ENCODE measurements at regions not wholly inside any gene's neighbourhood (a gene's known extent, or its start where the extent isn't known, plus 50 kb on each side); places are given as distances from the start of the nearest gene placed in this dataset.

DNA sequence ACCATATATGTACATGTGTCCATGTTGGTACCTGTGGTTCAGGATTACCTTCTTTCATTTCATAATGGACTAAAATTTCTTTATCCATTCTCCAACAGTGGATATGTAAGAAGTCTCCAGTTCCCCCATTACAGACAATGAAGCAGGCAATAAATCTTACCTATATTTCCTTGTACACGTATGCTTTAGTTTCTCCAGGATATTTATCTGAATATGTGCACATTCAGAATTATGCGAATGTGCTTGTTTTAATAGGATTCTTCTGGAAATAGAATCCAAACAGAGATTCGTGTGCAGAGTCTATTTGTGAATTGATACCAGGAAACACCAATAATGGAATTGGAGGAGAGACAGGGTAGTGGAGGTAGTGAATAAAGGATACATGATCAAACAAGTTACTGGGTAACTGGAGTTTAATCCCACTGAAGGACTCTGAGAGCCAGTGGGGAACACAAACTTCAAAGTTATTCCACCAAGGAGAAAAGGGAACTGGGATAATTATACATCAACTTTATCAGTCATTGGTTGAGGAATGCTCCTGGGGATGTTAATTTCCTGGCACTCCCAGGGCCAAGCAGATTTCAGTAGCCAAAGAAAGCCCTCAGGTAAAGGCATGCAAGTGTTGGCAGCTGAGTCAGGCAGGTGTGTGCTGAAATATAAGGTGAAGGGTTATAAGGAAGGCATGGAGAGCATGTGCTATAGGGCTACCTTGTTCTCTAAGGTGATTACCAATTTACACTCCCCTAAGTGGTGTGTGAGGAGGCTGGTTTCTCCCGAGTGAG is 374.9 kb upstream of the PBX1 start:
- DNase-seq = no peak

DNA sequence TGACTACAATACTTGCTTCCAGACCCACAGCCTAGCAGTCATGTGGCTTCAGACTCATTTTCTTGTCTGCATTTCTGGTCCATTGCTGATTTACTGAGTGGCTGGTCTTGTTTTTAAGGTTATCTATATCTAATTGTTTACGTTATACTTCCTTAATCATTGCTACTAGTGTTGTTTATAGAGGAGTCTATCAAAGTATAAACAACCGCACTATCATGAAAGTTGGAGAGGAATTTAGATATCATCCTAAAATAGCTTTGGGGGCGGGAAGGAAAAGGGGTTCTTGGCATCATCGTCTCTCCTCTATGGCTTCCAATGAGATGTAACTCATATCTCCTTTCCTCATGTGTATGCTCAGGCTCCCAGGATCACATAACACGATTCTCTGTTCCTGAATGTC is 372.1 kb upstream of the PBX1 start:
- no peak for DNase-seq

DNA sequence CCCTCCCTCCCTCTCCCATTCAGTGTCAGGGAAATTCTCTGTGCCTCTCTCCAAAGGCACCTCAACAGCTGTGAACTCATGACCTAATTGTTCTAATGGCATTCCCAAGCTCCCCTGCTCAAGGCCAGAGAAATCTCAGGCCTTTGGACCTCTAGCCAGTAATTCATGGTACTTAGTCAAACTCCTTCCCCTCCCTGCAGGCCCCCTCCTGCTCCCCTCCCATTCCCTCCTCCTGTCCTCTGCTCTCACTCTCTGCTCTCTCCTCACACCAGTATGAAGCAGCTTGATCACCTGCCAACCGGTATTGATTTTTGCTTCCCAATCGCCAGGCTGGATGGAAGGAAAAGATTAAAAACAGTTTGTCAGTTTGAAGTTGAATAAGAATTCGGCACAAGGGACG is 370.5 kb upstream of the PBX1 start:
- peak; percentile 72 for DNase-seq

DNA sequence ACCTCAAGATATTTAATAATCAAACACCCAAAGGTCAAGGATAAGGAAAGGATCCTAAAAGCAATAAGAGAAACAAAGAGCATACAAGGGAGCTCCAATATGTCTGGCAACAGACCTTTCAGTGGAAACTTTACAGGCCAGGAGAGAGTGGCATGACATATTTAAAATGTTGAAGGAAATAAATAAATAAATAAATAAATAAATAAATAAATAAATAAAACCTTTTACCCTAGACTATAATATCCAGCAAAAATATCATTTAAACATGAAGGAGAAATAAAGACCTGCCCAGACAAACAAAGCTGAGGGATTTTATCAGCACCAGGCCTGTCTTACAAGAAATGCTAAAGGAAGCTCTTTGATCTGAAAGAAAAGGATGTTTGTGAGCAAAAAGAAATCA is 367.8 kb upstream of the PBX1 start:
- DNase-seq = no peak

DNA sequence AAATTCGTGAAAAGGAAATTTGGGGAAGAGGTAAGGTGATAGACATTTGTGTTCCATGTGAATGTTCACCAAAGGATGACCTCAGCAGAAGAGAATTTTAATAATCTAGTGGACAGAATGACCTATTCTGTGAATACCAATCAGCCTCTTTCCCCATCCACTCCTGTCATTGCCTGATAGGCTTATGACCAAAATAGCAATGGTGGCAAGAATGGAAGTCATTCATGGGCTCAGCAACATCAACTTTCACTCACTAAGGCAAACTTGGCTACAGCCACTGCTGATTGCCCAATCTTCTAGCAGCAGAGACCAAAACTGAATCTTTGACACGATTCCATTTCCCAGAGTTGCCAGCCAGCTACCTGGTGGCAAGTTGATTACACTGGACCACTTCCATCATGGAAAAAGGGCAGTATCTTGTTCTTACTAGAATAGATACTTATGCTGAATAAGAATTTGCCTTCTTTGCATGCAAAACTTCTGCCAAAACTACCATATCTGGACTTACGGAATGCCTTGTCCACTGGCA is 348.7 kb upstream of the PBX1 start:
- DNase-seq = no peak

DNA sequence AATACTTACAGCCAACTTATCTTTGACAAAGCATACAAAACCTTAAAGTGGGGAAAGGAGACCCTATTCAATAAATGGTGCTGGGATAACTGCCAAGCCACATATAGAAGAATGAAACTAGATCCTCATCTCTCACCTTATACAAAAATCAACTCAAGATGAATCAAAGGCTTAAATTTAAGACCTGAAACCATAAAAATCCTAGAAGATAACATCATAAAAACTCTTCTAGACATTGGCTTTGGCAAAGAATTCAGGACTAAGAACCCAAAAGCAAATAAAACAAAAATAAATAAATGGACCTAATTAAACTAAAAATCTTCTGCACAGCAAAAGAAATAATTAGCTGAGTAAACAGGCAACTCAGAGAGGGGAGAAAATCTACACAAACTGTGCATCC is 335.6 kb upstream of the PBX1 start:
- peak; percentile 51 for DNase-seq

DNA sequence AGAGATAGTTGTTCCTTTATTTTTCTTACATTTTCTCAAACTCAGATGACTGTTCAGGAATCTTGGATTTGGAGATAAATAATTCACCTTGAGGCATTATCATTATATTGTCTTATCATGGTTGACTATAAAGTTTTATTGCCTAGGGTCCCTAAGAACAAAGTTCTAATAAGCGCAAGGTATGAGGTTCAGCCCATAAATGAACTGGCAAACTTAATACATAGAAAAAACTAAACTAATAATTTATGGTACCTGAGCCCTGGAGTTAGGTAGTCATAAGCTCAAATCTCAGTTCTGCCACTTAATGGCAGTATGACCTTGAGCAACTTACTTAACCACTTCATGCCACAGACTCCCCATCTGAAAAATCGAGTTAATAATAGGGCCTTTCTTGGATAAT is 334.0 kb upstream of the PBX1 start:
- DNase-seq = no peak

DNA sequence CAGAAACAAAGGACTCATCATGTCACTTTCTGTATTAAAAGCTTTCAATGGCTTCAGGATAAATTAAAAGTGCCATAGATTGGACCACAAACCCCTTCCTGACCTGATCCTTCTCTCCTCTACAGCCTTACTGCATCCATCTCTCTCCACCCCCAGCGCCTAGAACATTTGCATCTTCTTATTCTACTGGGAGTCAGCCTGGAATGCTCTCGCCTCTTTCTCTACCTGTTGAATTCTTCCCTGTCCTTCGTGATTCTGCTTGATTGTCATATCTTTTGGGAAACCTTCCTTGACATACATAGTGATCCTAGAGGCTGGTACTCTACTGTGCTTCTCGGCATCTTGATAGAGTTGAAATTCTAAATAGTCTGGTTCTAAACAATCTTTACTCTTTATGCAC is 332.0 kb upstream of the PBX1 start:
- no peak for DNase-seq

DNA sequence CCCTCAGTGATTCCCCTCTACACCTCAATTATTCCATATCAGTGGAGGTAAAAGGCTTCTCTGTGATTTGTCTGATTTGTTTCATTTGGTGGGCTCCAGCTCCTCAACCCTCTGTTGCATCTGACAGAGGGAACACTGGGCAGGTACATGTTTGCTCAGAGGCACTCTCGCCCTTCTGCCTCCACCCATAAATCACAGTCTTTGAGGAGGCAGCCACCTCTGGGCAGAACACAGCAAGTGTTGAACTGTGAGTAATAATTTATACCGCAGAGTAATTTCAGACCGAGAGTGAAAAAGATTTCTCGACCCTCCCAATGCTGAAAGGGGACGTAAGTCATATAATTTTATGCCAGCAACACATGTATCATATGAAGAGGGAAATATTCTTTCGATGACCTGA is 330.1 kb upstream of the PBX1 start:
- DNase-seq = no peak

DNA sequence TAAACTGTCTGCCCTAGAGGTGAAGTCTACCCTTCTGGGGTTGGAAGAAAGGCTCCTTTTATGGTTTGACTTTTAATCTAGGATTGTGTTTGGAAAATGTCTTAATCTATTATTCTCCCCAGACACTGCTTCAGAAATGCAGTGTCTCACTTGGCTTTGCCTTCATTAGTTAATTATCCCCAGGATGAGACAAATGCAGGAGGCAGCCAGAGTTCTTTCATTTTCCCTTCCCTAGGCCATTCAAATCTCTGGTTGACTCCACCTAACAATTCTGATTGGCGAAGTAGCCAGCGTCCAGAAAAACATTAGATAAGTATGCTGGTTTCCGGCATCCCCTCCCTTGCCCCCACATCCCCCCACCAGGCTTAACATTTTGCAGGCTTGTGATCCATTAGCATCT is 325.8 kb upstream of the PBX1 start:
- DNase-seq = no peak

DNA sequence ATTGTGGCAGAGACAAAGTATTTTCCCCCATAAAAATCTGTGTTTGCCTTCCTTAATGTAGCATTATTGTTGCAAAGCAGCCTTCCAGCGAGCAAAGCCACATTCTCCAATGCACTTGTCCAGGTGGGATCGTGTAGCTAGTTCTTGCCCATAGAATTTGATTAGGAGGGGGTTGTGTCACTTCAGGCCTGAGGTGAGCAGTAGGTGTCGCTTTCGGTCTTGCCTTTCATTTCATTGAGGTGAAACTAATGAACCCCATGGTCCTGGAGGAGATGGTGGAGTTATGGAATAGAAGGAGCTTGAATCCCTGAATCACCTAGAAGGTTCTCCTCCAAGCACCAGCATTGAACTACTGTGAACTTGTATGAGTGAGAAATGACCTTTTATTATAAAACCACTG is 318.9 kb upstream of the PBX1 start:
- no peak for DNase-seq

DNA sequence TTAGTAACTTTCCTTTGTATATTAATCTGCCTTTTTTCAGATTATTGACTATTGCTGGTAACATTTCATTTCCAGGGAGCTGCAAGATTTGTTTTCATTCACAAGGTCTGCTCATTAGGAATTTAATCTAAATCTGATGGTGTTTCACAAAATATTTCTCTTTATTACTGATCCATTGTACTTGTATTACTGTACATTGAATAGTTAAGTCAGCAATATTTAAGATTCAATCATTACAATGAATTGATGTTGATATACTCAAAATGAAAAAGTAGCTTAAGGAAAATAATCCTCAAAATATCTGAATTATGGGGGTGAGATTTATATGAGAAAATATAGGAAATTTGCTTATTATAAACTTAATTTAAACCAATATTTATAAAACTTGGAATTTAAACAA is 308.6 kb upstream of the PBX1 start:
- no peak for DNase-seq

DNA sequence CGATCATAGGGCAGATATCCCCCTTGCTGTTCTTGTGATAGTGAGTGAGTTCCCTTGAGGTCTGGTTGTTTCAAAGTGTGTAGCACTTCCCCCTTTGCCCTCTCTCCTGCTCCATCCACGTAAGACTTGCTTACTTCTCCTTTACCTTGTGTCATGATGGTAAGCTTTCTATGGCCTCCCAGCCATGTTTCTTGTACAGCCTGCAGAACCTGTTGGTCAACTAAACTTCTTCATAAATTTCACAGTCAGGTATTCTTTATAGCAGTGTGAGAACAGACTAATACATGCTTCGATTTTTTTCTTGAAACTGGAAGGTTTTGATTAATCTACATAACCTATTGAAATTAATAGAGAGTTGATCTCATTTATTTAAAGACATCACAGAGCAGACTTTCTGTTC is 302.5 kb upstream of the PBX1 start:
- DNase-seq = no peak

DNA sequence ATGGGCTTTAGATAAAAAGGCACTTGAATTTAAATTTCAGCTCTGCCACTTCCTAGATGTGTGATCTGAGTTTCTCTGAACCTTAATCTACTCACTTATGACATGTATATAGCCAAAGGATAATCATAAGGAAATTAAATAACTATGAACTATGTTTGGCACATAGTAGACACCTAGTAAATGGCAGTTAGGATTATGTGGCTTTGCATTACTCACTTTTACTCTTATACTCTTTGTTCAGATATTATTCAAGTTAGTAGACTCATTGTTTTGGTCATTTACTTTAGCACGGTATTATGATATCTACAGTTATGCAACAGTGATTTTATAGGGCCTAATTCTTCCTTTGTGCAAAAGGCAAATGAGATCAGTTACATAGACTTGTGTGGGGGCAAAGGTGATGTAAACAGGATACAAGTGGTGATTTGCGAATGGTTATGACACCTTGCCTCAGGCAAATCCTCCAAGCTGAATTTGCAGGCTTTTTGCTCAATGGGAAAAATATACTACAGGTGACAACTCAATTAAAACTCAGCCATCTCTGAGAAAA is 297.2 kb upstream of the PBX1 start:
- no peak for DNase-seq

DNA sequence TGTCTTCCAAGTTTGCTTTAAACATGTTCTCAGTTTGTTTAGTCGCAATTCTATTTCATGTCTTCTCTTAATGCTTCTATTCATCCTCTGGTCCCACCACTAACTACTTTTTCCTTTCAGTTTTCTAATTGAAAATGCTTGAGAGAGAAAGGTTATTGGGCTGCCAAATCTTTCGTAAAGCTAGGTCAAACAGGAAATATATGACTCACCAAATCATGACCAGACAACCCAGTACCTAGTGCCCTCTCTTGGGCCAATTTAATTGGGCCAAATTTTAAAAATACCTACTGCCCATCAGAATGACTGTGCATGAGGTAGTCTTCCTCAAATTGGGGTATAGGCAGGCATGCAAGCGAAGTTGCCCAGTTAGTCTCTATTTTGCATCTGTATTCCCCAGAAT is 295.4 kb upstream of the PBX1 start:
- DNase-seq = no peak

DNA sequence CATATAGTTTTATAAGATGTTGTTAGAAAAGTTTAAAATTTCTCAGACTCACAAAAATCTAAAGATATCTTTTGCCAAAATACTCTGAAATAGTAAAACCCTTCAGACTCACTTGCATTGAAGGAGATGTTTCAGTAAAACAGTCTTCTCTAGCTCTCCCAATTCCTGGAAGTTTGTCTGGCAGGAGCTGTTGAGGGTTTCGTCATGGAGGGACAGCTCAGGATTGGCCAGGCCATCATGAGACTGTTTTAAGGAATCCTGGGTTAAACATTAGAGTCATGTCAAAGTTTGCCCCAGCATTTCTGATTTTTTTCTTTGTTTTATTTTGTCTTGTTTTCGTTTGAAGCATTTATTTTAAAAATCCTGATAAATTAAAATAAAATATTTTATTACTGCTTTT is 293.8 kb upstream of the PBX1 start:
- no peak for DNase-seq

DNA sequence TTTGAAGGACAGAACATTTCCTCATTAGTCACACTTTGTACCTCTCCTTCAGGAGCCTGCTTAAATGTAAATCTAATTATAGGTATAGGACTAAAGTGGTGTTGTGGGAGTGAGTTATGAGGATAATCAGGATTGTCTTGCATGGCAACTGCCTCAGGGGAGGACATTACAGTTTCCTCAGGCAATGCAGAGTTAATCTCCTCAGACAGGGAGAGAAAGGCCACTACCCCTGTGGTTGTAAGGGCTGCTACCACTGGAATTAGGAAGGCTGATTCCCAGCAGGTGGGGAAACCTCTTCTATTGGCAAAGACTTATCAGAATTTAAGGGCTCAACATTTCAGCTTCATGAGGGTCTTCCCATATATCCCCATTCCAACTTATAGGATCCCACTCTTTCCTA is 286.8 kb upstream of the PBX1 start:
- DNase-seq = no peak

DNA sequence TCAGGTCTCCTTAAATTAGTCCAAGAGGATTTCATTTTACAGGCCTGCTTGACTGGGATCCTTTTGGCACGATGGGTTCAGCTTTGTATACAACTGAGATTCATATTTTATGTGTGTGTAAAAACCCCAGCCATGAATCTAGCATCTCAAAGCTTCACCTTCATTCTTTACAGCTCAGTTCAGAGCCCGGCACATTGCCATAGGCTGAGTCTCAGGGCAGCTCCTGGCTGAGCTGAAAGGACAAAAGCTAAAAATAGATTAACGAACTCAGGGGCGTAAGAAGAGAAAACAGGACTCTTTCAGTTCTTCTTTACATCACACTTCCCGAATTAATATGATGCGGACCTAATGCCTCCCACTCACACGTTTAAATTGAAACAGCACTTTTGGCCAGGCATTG is 262.8 kb upstream of the PBX1 start:
- no peak for DNase-seq

DNA sequence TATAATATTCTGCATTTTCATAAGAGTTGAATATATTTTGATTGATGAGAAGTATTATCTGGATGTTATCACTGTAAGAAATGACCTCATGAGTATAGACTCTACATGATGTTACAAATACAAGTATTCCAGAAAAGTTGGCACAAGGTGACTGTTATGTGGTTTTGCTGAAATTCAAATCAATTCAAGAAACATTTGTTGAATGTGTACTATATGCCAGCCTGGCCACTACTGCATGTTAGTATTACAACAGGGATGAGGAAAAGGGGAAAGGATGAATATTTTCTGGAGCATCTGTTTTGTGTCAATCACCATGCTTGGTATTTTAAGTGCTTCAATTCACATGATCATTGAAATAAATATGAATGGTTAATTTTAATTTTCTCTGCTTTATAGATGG is 250.9 kb upstream of the PBX1 start:
- no peak for DNase-seq

DNA sequence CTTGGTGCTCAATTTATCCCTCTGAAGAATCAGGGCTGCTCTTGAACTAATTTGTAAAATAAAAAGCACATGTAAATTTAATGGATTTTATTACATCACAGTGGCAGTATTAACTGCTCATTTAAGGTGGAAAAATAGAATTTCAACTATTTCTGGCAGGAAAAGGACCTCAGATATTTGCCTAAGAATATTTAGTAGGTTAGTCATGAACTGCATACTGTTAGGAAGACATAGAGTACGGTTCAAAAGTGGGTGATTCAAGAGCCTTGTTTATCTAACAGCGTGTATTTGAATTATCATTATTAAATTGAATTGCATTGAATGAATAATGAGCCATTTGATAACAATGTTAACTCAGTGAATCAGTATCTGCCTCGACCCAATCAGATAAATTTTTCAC is 248.8 kb upstream of the PBX1 start:
- DNase-seq = no peak

DNA sequence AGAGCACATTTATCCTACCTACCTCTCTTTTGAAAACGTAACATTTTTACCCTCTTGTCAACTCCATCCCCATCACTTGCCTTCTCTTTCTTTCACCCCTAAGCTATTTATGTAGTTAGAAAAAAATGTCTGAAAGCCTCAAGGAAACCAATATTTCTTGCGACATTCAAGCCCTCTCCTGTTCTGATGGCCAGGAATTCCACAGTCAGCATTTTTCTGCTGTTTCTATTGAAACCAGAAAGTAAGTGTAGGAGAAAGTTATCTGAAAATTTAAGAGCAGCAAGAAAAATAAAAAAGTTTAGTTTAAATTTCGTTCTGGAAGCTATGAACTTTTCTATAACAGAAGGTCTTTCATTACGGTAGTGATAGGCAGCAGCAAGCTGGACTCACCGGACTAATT is 247.6 kb upstream of the PBX1 start:
- no peak for DNase-seq

DNA sequence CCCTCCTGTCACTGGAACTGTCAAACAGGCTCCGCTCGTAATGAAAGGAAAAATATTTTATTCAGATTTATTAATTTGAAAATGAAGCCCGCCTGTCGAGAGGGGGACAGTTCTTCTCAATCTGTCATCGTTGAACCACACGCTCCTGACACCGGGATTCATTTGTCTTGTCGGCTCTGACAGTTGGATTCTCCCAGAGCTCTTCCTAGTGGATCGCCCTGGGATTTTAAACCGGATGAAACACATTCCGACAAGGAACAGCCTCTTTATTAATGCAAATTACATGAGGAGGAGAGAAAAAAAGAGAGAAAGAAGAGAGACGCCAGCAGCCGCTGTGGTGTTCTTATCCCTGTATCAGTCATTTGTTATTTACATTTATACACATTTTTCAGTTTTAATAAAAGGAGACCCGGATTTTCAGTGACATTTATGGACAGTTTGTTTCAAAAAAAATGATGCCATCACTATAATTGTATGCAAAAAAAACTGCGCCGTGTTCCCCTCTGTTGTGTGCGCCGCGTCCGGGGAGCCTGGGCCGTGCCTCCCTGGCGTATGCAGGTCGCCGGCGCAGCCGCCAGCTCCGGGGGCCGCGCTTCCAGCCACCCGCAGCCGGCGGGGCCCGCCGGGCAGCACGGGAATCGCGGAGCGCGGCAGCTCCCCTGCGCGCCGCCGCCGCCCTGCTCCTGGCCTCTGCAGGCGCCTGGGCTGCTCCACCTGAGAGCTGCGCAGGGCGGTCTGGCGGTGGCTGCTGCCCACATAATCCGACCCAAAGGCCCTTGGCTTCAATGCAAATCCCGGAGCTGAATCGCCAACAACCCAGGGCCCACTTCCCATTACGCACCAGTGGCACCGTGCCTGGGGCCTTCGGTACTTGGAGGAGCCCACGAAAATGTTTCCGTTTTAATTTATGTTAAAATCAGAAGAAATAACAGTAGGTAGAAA is 237.9 kb upstream of the PBX1 start:
- peak; percentile 80 for DNase-seq

DNA sequence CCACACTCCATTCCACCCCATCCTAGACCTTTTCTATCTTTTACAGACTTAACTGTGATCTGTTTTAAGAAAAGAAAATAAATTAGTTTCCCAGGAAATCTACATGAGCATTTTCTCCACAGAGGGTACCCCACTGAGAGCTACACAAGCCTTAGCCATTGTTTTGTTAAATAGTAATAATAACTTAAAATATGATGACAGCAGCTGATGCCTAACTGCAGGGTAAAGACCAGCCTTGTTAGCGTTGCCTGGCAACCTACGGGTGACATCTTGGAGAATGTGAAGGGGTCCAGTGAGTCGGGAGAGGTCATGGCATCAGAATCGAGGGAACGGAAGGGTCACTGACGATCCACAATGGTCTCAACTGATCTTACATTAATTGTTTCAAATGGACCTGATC is 233.2 kb upstream of the PBX1 start:
- DNase-seq = no peak

DNA sequence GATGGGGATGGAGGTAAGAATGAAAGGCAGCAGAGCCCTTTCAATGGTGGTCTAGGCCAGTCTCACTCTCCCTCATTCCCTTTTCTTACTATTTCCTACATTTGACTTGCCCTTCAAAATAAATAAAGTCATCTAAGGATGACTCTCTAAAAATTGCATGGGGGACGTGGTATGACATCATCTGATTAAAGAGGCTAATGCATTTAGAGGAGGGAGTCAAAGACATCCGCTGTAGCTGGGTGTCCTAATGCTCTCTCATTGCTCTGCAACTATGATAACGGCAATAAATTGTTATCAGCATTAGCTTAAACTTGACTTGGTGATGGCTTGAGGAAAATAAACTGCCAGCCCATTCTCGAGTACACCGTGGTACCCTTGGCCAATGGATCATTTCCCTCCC is 225.6 kb upstream of the PBX1 start:
- no peak for DNase-seq

Measured in NCI-H1092 treated with DMSO at 0.1 percent for 48 hours (cell line).